GM23248 (cell line): ENCODE measurements at regions not wholly inside any gene's neighbourhood (a gene's known extent, or its start where the extent isn't known, plus 50 kb on each side); places are given as distances from the start of the nearest gene placed in this dataset.

Experiments used
- DNase-seq: peaks from one replicate; pipeline ENCODE4 v3.0.0-alpha.2; 2015
- H2AFZ ChIP-seq: fragments of 200-600 bp; sonication (generic); 2 replicates; pipeline ENCODE4 v1.6.1; 2016; ENCODE audit warnings: antibody characterized with exemption
- H3F3A ChIP-seq: fragments of 200-600 bp; sonication (generic); 2 replicates; pipeline ENCODE4 v1.6.1; 2016; ENCODE audit warnings: mild to moderate bottlenecking, antibody characterized with exemption, mixed run types; ENCODE audit not compliant: insufficient read depth
- H3K27ac ChIP-seq: fragments of 200-600 bp; sonication (generic); 2 replicates; pipeline ENCODE4 v1.5.1; 2016; ENCODE audit warnings: mild to moderate bottlenecking
- H3K27me3 ChIP-seq: fragments of 200-600 bp; sonication (generic); replicated peaks from 2 replicates; pipeline ENCODE4 v1.6.1; 2016; ENCODE audit warnings: mild to moderate bottlenecking; ENCODE audit not compliant: insufficient read depth
- H3K36me3 ChIP-seq: fragments of 200-600 bp; sonication (generic); 2 replicates; pipeline ENCODE4 v1.6.1; 2016; ENCODE audit warnings: low read depth, mild to moderate bottlenecking
- H3K4me1 ChIP-seq: fragments of 200-600 bp; sonication (generic); 2 replicates; pipeline ENCODE4 v1.6.1; 2016; ENCODE audit warnings: mild to moderate bottlenecking; ENCODE audit not compliant: insufficient read depth
- H3K4me2 ChIP-seq: fragments of 200-600 bp; sonication (generic); one replicate; pipeline ENCODE4 v1.6.1; 2016; ENCODE audit warnings: mild to moderate bottlenecking; ENCODE audit not compliant: unreplicated experiment
- H3K4me3 ChIP-seq: fragments of 200-600 bp; sonication (generic); 2 replicates; pipeline ENCODE4 v1.5.1; 2016; ENCODE audit warnings: mild to moderate bottlenecking
- H3K79me2 ChIP-seq: fragments of 200-600 bp; sonication (generic); 2 replicates; pipeline ENCODE4 v1.6.1; 2016; ENCODE audit warnings: mild to moderate bottlenecking; ENCODE audit not compliant: insufficient read depth
- H3K9ac ChIP-seq: fragments of 200-600 bp; sonication (generic); 2 replicates; pipeline ENCODE4 v1.6.1; 2016; ENCODE audit warnings: mild to moderate bottlenecking
- H3K9me2 ChIP-seq: fragments of 200-600 bp; sonication (generic); 2 replicates; pipeline ENCODE4 v1.6.1; 2016; ENCODE audit warnings: mixed run types, mild to moderate bottlenecking, moderate library complexity; ENCODE audit not compliant: insufficient read depth
- H3K9me3 ChIP-seq: fragments of 200-600 bp; sonication (generic); one replicate; pipeline ENCODE4 v1.6.1; 2017; ENCODE audit warnings: low read depth
- H4K20me1 ChIP-seq: fragments of 200-600 bp; sonication (generic); 2 replicates; pipeline ENCODE4 v1.6.0; 2016; ENCODE audit not compliant: insufficient read depth
- EZH2 ChIP-seq: fragments of 200-600 bp; sonication (generic); IDR thresholded peaks from 2 replicates; pipeline ENCODE4 v1.6.1; 2018; ENCODE audit warnings: antibody characterized with exemption, mild to moderate bottlenecking; ENCODE audit not compliant: insufficient read depth, poor library complexity, severe bottlenecking
- EZH2phosphoT487 ChIP-seq: fragments of 200-600 bp; sonication (generic); IDR thresholded peaks from 2 replicates; pipeline ENCODE4 v1.6.1; 2018; ENCODE audit warnings: antibody characterized with exemption, moderate library complexity, mild to moderate bottlenecking, low read depth; ENCODE audit not compliant: insufficient read depth
- WGBS, 2 experiments: methylation state at CpG; one replicate each; pipeline ENCODE4 v1.1.6; 2015 to 2017; ENCODE audit warnings: low lambda C conversion rate in 2 of 2, low coverage in 1 of 2; ENCODE audit errors: missing lambda C conversion rate in 2 of 2; 5-methylcytosine and 5-hydroxymethylcytosine counted together
- in situ Hi-C: fragments of 300-500 bp; cut with MboI; formaldehyde crosslinking; loops from 2 replicates; pipeline ENCODE4 v1.15.0; 2020

GRCh38 chr12:28893365-28893764 is 255.7 kb upstream of the FAR2 start:
- no peaks in the 10 kb centered on the region for H3K9me3 ChIP-seq
- H3F3A ChIP-seq, result no peaks in the 10 kb centered on the region
- no peaks in the 10 kb centered on the region for H3K79me2 ChIP-seq
- H3K36me3 ChIP-seq, result no peaks in the 10 kb centered on the region
- 42 to 57% methylated on average over 2 of the region's 2 CpGs for WGBS, 2 experiments
- TF ChIP-seq EZH2phosphoT487 (no peak), EZH2 (no peak)
- no peaks in the 10 kb centered on the region for H3K27me3 ChIP-seq
- DNase-seq, result peak; percentile 58
- in situ Hi-C loops, result no loop called here
- H3K4me2 ChIP-seq, result no peak overlapping the region
- H3K9me2 ChIP-seq, result peaks cover 8% of the 10 kb centered on the region; the same call in 1 of the 2 replicates
- peaks cover 11% of the 10 kb centered on the region for H3K4me1 ChIP-seq
- H3K27ac ChIP-seq, result no peak overlapping the region
- H3K4me3 ChIP-seq, result no peak overlapping the region
- no peak overlapping the region for H3K9ac ChIP-seq
- H4K20me1 ChIP-seq, result no peaks in the 10 kb centered on the region
- no peak overlapping the region for H2AFZ ChIP-seq

- TF ChIP-seq EZH2, result no peak
- TF ChIP-seq EZH2phosphoT487, result no peak
- H3K9ac ChIP-seq, result no peak overlapping the region
- no peaks in the 10 kb centered on the region for H3K36me3 ChIP-seq
- H3K27ac ChIP-seq, result no peak overlapping the region
- H3K4me1 ChIP-seq, result peaks cover 11% of the 10 kb centered on the region
- H3F3A ChIP-seq, result peaks cover 1% of the 10 kb centered on the region; the same call in 1 of the 2 replicates
- H3K4me3 ChIP-seq, result no peak overlapping the region
- no peaks in the 10 kb centered on the region for H4K20me1 ChIP-seq
- no peak overlapping the region for H3K4me2 ChIP-seq
- in situ Hi-C loops, result no loop called here
- 74 to 86% methylated on average over 1 of the region's 1 CpG for WGBS, 2 experiments
- no peaks in the 10 kb centered on the region for H3K79me2 ChIP-seq
- H3K9me2 ChIP-seq, result peaks cover 8% of the 10 kb centered on the region; the same call in 1 of the 2 replicates
- no peak overlapping the region for H2AFZ ChIP-seq
- H3K27me3 ChIP-seq, result no peaks in the 10 kb centered on the region
- no peak for DNase-seq
- no peaks in the 10 kb centered on the region for H3K9me3 ChIP-seq
These were observed 255.2 kb upstream of the FAR2 start for GRCh38 chr12:28893856-28894255.

GRCh38 chr12:28896421-28896820 is 252.7 kb upstream of the FAR2 start:
- H3K27ac ChIP-seq, result no peak overlapping the region

GRCh38 chr12:28898038-28898437 is 251.0 kb upstream of the FAR2 start:
- Histone ChIP-seq H3K36me3 (no peaks in the 10 kb centered on the region), H3K27me3 (no peaks in the 10 kb centered on the region), H3K27ac (no peak overlapping the region), H3K4me1 (peaks cover 27% of the 10 kb centered on the region), H3K9me3 (no peaks in the 10 kb centered on the region), H3K9ac (no peak overlapping the region), H4K20me1 (no peaks in the 10 kb centered on the region), H2AFZ (no peak overlapping the region), H3K79me2 (no peaks in the 10 kb centered on the region), H3F3A (peaks cover 20% of the 10 kb centered on the region), H3K4me3 (no peak overlapping the region), H3K4me2 (no peak overlapping the region), H3K9me2 (0 out of 2 replicates have a peak, but pooled peaks cover 8% of the 10 kb centered on the region)
- in situ Hi-C loops, result no loop called here
- 27 to 39% methylated on average over 2 of the region's 2 CpGs for WGBS, 2 experiments
- no peak for DNase-seq
- TF ChIP-seq EZH2phosphoT487 (no peak), EZH2 (no peak)

More at GRCh38 chr12:28896421-28896820, 252.7 kb upstream of the FAR2 start:
- no peak overlapping the region for H3K9ac ChIP-seq
- 100% methylated on average over 1 of the region's 1 CpG for WGBS, 2 experiments
- H3K27me3 ChIP-seq, result no peaks in the 10 kb centered on the region
- peaks cover 28% of the 10 kb centered on the region for H3K4me1 ChIP-seq
- no peak overlapping the region for H3K4me3 ChIP-seq
- no peak for DNase-seq
- in situ Hi-C loops, result no loop called here
- H3F3A ChIP-seq, result peaks cover 20% of the 10 kb centered on the region
- H3K36me3 ChIP-seq, result no peaks in the 10 kb centered on the region
- no peak overlapping the region for H3K4me2 ChIP-seq
- no peaks in the 10 kb centered on the region for H3K79me2 ChIP-seq
- no peaks in the 10 kb centered on the region for H3K9me3 ChIP-seq
- H4K20me1 ChIP-seq, result no peaks in the 10 kb centered on the region
- H2AFZ ChIP-seq, result no peak overlapping the region
- TF ChIP-seq EZH2 (no peak), EZH2phosphoT487 (no peak)
- H3K9me2 ChIP-seq, result peaks cover 8% of the 10 kb centered on the region; the same call in 1 of the 2 replicates

DNA sequence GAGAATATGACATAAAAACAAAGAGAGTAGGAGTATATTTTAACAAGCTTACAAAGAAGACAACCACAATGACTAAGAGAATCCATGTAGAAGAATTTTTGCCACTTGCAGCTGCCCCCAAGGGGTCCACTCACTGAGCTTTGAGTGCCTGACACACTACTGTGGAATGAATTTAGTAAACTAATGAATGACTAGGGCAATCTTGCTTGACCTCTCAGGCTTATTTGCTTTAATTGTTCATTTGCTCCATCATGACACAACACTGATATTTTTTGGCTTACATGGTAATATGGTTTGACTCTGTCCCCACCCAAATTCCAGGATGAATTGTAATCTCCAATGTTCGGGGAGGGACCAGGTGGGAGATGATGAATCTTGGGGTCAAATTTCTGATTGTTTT is 249.1 kb upstream of the FAR2 start:
- Histone ChIP-seq H3F3A (peaks cover 20% of the 10 kb centered on the region), H3K27me3 (no peaks in the 10 kb centered on the region), H3K9me2 (no peaks in the 10 kb centered on the region), H3K4me2 (peak overlapping the region; percentile 11), H4K20me1 (no peaks in the 10 kb centered on the region), H3K79me2 (no peaks in the 10 kb centered on the region), H2AFZ (no peak overlapping the region), H3K4me3 (no peak overlapping the region), H3K9me3 (no peaks in the 10 kb centered on the region), H3K4me1 (peaks cover 17% of the 10 kb centered on the region), H3K27ac (peak overlapping the region; percentile 79), H3K9ac (no peak overlapping the region), H3K36me3 (no peaks in the 10 kb centered on the region)
- in situ Hi-C loops, result no loop called here
- no peak for TF ChIP-seq EZH2
- TF ChIP-seq EZH2phosphoT487, result peak; percentile 91
- 0 to 7% methylated on average over 1 of the region's 1 CpG for WGBS, 2 experiments
- peak; percentile 93 for DNase-seq
